ENCODE measurements at regions not wholly inside any gene's neighbourhood (a gene's known extent, or its start where the extent isn't known, plus 50 kb on each side); places are given as distances from the start of the nearest gene placed in this dataset.

DNA sequence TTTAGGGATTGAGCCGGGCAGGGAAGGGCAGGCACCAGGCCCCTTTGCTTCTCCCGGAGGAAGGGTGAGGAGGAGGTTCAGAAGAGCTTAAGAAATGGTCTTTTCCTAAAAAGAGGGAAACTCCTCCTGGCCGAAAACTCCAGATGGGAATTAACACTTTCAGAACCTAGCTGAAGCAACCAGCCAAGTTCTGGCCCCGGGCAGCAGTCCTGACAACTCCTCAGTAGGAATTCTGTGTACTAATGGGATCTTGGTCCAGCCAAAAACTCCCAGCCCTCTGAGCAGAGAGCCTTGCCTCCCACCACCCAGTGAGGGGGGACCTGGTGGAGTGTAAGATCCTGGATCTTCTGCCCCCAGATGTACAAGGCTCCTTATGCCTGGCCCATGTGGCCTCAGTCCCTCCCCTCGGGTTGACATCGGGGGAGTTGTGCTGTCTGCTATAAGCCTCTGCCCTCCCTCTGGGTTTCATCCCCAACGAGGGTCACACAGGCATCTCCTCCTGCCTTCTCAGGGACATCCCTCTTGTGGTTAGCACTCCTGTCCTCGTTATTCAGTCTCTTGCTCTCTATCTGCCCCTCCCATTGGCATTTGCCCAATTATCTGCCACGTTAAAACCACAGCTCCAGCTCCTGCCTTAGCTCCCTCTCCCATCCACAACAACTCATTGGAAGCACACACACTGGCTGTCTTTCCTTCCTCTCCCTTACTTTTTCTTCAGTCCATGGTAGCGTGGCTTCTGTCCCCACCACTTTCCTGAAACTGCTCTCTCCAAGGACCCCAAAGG is 184.6 kb downstream of the CYP26B1 start (continued):
- TF ChIP-seq, protein P1, sequence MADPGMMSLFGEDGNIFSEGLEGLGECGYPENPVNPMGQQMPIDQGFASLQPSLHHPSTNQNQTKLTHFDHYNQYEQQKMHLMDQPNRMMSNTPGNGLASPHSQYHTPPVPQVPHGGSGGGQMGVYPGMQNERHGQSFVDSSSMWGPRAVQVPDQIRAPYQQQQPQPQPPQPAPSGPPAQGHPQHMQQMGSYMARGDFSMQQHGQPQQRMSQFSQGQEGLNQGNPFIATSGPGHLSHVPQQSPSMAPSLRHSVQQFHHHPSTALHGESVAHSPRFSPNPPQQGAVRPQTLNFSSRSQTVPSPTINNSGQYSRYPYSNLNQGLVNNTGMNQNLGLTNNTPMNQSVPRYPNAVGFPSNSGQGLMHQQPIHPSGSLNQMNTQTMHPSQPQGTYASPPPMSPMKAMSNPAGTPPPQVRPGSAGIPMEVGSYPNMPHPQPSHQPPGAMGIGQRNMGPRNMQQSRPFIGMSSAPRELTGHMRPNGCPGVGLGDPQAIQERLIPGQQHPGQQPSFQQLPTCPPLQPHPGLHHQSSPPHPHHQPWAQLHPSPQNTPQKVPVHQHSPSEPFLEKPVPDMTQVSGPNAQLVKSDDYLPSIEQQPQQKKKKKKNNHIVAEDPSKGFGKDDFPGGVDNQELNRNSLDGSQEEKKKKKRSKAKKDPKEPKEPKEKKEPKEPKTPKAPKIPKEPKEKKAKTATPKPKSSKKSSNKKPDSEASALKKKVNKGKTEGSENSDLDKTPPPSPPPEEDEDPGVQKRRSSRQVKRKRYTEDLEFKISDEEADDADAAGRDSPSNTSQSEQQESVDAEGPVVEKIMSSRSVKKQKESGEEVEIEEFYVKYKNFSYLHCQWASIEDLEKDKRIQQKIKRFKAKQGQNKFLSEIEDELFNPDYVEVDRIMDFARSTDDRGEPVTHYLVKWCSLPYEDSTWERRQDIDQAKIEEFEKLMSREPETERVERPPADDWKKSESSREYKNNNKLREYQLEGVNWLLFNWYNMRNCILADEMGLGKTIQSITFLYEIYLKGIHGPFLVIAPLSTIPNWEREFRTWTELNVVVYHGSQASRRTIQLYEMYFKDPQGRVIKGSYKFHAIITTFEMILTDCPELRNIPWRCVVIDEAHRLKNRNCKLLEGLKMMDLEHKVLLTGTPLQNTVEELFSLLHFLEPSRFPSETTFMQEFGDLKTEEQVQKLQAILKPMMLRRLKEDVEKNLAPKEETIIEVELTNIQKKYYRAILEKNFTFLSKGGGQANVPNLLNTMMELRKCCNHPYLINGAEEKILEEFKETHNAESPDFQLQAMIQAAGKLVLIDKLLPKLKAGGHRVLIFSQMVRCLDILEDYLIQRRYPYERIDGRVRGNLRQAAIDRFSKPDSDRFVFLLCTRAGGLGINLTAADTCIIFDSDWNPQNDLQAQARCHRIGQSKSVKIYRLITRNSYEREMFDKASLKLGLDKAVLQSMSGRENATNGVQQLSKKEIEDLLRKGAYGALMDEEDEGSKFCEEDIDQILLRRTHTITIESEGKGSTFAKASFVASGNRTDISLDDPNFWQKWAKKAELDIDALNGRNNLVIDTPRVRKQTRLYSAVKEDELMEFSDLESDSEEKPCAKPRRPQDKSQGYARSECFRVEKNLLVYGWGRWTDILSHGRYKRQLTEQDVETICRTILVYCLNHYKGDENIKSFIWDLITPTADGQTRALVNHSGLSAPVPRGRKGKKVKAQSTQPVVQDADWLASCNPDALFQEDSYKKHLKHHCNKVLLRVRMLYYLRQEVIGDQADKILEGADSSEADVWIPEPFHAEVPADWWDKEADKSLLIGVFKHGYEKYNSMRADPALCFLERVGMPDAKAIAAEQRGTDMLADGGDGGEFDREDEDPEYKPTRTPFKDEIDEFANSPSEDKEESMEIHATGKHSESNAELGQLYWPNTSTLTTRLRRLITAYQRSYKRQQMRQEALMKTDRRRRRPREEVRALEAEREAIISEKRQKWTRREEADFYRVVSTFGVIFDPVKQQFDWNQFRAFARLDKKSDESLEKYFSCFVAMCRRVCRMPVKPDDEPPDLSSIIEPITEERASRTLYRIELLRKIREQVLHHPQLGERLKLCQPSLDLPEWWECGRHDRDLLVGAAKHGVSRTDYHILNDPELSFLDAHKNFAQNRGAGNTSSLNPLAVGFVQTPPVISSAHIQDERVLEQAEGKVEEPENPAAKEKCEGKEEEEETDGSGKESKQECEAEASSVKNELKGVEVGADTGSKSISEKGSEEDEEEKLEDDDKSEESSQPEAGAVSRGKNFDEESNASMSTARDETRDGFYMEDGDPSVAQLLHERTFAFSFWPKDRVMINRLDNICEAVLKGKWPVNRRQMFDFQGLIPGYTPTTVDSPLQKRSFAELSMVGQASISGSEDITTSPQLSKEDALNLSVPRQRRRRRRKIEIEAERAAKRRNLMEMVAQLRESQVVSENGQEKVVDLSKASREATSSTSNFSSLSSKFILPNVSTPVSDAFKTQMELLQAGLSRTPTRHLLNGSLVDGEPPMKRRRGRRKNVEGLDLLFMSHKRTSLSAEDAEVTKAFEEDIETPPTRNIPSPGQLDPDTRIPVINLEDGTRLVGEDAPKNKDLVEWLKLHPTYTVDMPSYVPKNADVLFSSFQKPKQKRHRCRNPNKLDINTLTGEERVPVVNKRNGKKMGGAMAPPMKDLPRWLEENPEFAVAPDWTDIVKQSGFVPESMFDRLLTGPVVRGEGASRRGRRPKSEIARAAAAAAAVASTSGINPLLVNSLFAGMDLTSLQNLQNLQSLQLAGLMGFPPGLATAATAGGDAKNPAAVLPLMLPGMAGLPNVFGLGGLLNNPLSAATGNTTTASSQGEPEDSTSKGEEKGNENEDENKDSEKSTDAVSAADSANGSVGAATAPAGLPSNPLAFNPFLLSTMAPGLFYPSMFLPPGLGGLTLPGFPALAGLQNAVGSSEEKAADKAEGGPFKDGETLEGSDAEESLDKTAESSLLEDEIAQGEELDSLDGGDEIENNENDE (IDR thresholded peaks at IDR 0.05; ENCODE audit: insufficient replicate concordance, low read length), result no peak
- no peak for TF ChIP-seq MAFK (IDR thresholded peaks at IDR 0.05; ENCODE audit: low read depth, low read length)
